GM21529 (cell line): ENCODE measurements at regions not wholly inside any gene's neighbourhood (a gene's known extent, or its start where the extent isn't known, plus 50 kb on each side); places are given as distances from the start of the nearest gene placed in this dataset.

Source experiments
- ATAC-seq: cut with Tn5 transposase; IDR thresholded peaks from one replicate; pipeline ENCODE4 v1.9.1; 2021; ENCODE audit not compliant: unreplicated experiment

DNA sequence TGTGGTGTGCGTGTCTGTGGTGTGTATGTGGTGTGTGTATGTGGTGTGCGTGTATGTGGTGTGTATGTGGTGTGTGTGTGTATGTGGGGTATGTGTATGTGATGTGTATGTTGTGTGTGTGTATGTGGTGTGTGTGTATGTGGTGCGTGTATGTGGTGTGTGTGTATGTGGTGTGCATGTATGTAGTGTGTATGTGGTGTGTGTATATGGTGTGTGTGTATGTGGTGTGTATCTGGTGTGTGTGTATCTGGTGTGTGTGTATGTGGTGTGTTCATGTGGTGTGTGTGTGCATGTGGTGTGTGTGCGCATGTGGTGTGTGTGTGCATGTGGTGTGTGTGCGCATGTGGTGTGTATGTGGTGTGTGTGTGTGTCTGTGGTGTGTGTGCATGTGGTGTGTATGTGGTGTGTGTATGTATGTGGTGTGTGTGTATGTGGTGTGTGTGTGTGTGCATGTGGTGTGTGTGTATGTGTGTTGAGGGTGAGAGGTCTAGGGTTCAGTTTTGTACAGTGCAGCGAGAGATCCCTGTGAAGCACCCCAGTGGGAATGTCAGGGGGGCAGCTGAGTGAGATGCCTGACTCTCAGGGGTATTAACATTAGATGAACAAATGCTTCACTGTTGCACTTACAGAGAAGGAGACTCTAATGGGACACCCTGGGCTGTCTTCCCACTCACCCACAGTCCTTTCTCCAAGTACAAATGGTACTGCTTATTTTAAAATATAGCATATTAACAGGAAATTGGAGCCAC lies 61.3 kb upstream of the MEDAG start:
- ATAC-seq: no peak

DNA sequence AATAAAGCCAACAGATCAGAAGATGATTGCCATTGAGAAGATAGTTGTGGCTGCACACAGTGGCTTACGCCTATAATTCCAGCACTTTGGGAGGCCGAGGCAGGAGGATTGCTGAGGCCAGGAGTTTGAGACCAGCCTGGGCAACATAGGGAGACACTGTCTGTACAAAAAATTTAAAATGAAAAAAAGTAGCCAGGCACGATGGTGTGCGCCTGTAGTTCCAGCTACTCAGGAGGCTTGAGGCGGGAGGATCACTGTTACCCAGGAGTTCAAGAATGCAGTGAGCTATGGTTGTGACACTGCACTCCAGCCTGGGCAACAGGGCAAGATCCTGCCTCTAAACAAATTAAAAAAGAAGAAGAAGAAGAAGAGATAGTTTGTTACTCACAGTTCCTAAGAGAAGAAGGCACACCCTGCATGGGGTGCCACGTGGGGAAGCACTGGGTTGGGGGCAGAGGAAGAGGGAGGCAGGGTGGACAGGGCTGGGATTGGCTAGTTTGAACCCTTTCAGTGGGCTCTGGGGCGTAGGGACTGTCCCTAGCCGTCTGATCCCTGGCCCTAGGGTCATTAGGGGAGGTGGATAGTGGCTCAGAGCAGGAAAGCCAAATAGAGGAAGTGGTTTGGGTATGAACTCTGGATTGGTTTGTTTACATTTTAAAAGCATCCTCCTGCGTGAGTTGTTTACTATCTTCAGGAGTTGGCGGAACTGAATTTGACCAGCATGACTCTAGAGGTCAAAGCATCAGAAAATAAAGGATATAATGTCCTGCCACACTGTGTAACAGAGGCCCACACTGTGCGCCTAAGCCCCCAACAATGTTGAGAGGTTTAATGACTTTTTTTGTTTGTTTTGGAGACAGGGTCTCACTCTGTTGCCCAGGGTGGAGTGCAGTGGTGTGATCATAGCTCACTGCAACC lies 60.5 kb upstream of the MEDAG start:
- peak; percentile 45 for ATAC-seq

DNA sequence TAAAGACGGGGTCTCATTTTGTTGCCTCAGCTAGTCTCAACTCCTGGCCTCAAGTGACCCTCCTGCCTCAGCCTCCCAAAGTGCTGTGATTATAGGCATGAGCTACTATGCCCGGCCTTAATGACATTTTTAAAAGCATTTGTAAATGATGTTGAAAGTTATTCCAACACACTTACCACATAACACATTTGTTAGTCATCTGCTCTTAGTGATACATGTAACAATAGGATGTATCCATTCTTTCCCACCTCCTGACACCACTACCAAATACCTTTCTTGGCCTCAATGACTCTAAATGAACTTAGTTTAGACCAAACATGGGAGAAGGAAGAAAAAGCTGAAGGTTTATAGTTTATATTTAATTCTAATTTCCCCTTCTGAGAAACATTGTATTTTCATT lies 59.8 kb upstream of the MEDAG start:
- ATAC-seq: no peak

DNA sequence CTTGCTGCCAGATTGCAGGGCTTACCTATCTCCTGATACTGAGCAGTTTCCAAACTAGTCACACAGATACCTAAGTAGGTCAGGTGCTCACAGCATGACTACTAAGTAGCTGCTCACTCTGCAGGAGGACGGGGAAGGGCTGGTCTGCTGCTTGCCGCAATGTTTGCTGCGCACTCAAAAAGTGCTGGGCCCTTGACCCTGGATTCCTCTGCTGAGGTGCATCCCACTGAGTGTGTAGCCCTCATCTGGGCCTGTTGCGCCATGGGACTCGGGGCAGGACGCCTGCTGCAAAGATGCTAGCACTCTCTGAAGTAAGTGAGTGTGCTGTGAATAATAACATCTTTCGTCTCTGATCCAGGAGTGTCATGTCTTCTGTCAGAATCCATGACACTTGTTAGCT lies 59.2 kb upstream of the MEDAG start:
- no peak for ATAC-seq

DNA sequence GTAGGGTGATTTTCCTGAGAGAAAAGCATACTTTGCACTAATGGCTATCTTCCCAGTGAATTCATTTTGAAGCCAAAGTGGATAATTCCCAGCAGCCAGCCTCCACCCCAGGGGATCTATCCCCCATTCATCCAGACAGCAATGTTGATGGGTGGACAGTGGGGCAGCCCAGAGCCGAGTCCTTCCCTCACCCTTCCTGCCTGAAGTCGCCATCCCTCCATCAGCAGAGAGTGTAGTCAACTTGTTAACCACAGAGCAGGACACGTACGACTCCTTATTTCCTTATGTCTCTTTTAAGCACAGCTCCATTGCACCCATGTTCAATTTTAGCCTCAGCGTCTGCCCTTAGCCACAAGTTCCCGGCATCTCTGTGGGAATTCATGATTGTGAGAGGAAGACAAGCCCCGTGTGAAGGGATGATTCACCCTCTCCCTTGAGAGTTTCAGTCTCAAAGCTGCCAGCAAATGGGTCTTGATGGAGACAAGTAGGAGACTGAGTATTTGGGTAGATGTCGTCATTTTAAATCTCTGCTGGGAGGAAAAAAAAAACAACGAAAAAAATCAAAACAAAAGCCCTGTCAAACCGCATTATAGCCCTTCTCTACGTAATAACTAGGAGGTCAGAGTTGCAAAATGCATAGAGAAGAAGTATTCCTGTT lies 58.3 kb upstream of the MEDAG start:
- ATAC-seq: no peak

DNA sequence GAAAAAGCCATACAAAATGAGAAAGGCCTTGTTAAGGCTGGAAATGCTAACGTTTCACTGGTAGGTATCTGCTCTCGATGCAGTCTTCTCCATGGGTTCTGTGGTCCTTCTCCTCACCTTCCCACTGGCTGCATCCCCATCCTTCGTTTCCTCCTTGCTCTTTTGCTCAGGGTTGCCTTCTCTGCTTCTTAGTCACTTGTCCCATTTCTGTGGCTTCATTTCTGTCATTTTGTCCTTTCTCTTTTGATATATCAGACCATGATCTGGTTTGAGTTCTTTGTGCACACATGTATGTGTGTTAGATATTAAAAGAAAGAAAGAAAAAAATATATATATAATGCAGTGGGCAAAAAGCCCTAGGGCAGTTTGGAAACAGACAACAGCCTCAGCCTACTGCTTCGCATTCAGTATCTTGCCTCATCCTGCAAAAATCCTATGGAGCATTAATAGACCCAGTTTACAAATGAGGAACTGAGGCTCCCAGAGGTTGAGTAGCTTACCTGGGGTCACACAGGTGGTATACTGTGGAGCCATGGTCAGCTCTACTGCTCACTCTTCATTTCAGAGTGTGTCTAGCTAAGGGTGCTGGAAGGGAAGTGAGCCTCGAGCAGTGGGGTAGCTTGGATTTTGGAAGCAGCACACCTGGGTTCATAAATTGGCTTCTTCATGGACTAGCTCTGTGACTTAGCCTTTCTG lies 57.6 kb upstream of the MEDAG start:
- no peak for ATAC-seq

DNA sequence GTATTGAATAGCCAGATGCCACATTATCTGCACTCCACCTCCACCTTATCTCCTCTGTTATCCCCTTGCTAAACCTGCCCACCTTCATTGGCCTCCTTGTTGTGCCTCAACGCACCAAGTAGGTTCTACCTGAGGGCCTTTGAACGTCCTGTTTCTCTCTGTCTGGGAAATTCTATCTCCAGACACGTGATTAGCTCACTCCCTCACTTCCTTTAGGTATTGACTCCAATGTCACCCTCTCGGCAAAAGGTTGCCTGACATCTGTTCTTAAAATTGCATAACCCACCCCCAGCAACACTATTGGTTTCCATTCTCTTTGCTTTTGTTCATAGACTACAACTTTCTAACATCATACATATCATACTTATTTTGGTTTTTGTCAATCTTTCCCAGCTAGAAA lies 56.5 kb upstream of the MEDAG start:
- ATAC-seq: no peak

DNA sequence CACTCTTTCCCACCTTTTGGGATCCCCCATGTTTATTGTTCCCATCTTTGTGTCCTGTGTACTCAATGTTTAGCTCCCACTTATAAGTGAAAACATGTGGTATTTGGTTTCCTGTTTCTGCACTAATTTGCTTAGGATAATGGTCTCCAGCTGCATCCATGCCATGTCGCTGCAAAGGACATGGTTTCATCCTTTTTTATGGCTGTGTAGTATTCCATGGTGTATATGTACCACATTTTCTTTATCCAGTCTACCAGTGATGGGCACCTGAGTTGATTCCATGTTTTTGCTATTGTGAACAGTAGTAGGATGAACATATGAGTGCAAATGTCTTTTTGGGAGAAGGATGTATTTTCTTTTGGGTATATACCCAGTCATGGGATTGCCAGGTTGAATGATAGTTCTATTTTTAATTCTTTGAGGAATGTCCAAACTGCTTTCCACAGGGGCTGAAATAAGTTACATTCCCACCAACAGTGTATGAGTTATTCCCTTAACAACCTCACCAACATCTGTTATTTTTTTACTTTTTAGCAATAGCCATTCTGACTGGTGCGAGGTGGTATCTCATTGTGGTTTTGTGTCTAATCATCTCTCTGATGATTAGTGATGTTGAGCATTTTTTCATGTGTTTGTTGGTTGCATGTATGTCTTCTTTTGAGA lies 55.7 kb upstream of the MEDAG start:
- no peak for ATAC-seq

DNA sequence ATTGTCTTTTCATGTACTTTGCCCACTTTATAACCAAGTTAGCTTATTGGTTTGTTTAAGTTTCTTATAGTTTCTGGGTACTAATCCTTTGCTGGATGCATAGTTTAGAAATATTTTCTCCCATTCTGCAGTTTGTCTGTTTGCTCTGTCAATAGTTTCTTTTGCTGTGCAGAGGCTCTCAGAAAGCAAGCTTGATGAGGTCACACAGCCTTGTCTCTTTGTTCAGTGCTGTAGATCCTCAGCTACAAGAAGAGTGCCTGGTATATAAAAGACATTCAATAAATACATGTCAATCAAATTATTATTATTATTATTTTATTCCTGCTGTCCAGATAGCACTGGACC lies 55.2 kb upstream of the MEDAG start:
- ATAC-seq: no peak

DNA sequence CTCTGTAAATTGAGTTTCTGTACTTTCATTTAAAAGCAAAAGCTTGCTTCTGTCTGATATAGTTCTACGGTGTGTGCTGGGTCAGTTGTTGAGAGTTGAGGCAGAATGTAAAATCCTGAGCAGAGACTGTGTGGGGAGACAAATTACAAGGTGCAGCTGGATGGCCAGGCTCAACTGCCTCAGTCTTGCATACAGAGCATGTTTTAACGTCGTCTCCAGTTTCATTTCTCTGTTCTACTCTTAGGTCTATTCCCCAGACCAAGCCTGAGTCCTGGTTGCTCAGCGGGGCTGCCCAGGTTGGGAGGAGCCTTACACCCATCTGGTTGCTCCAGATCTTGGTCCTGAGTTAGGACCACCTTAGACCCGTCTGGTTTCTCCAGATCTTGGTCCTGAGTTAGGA lies 54.4 kb upstream of the MEDAG start:
- ATAC-seq: peak; percentile 86

DNA sequence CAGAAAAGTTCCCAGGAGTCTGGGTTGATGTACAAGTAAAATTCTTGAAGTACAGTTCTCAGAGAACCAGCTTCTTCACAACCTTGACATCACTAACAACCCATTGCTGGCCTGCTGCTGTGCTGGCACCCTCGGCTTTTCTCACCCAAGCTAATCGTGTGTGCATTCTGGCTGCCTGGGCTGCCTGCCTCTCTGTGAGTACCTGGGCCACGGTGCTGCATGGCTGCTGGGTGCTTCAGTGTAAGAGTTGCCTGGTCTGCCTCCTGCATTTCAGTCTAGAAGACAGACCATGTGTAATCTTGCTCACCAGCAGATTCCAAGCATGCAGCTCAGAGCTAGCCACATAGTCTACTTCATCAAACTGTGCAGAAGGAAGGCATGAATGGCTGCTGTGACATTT lies 50.5 kb upstream of the MEDAG start:
- no peak for ATAC-seq

DNA sequence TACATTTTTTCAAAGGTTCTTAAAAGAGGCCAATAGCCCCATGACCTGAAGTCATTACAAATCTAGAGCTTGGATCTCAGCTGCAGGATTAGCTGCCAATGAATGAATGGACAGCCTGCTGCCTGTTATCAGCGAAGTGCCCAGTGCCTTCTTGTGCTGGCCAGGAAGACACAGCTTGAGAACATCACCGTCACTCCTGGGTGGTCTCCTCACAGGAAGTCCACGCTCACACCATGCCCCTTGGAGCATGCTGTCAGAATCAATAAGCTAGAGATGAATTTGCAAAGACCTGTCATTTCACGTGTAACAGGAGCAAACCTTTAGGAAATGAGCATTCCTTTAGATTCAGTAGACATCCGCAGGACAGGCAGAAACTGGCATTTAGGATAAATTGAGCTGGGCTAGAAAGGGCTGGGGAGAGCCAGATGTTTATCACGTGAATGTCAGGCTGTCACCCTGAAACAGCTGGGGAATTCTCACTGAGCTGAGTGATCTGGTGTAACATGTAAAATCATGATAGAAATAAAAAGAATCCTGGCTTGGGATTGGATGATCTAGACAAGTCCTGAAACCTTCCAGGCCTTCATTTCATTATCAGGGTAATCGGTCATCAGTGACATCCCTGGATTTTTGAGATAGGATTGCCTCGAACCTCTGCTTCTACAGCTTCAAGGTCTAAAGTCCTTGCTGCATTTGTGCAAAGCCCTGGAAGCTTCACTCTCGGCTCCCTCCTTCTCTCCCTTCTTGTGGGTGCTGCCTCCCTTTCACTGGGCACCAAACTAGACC lies 49.9 kb upstream of the MEDAG start:
- no peak for ATAC-seq
